ENCODE measurements at regions not wholly inside any gene's neighbourhood (a gene's known extent, or its start where the extent isn't known, plus 50 kb on each side); places are given as distances from the start of the nearest gene placed in this dataset.
"Not testable (repeated sequence)": the region's sequence is repeated elsewhere in the genome, so short reads cannot be mapped to it uniquely, and the experiment has no call there.

GRCh38 chr1:29756901-29757725, 520.8 kb downstream of the PTPRU start:
- Mint-ChIP-seq H3K27me3 (ENCODE audit: insufficient read depth) (peaks cover 11% of the 10 kb centered on the region), H3K27ac (no peak overlapping the region), H3K36me3 (ENCODE audit: low read depth) (no peaks in the 10 kb centered on the region), H3K4me1 (ENCODE audit: low read depth) (no peaks in the 10 kb centered on the region), H3K9me3 (no peaks in the 10 kb centered on the region), H3K4me3 (no peak overlapping the region)
- TF ChIP-seq, protein P1, sequence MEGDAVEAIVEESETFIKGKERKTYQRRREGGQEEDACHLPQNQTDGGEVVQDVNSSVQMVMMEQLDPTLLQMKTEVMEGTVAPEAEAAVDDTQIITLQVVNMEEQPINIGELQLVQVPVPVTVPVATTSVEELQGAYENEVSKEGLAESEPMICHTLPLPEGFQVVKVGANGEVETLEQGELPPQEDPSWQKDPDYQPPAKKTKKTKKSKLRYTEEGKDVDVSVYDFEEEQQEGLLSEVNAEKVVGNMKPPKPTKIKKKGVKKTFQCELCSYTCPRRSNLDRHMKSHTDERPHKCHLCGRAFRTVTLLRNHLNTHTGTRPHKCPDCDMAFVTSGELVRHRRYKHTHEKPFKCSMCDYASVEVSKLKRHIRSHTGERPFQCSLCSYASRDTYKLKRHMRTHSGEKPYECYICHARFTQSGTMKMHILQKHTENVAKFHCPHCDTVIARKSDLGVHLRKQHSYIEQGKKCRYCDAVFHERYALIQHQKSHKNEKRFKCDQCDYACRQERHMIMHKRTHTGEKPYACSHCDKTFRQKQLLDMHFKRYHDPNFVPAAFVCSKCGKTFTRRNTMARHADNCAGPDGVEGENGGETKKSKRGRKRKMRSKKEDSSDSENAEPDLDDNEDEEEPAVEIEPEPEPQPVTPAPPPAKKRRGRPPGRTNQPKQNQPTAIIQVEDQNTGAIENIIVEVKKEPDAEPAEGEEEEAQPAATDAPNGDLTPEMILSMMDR (IDR thresholded peaks at IDR 0.05), result no peak
- no peak for DNase-seq

DNA sequence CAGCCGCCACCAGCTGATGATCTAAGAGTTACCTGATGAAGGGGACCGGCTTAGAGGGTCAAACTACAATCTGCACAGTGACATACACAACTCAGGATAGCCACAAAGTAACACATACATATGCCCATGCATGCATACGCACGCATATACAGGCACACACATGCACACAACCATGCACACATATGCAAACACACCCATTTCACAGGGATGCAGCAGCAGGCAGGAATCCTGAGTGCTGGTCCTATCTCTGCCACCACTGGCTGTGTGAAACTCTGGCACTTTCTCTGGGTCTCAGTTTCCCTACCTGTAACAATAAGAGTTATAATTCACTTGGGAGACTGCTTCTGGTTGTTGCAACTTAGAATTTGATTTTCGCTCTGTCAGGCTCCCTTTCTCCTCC, 520.2 kb downstream of the PTPRU start:
- H3K4me1 Mint-ChIP-seq (ENCODE audit: low read depth), result no peaks in the 10 kb centered on the region
- H3K9me3 Mint-ChIP-seq, result no peaks in the 10 kb centered on the region
- peaks cover 9% of the 10 kb centered on the region for H3K27me3 Mint-ChIP-seq (ENCODE audit: insufficient read depth)
- TF ChIP-seq, protein P1 (IDR thresholded peaks at IDR 0.05), result no peak
- no peak overlapping the region for H3K27ac Mint-ChIP-seq
- no peak for DNase-seq
- H3K36me3 Mint-ChIP-seq (ENCODE audit: low read depth), result no peaks in the 10 kb centered on the region
- no peak overlapping the region for H3K4me3 Mint-ChIP-seq

DNA sequence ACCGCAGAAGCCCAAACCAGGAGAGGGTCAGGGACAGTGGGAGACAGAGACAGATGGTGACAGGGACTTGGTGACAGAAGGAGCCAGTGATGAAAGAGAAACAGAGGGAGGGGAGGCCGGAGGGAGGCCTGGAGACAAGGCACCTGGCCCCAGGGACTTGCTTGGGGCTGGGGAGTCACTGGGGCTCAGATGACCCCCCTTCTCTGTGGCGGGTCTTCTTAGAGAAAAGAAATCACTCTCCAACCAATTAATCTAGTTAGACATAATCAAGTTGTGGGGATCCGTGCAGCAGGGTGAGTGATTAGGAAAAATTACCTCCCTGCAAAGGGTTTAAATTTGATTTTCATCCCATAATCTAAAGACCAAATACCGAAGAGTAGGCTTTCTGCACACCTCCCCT, 519.8 kb downstream of the PTPRU start:
- Mint-ChIP-seq H3K9me3 (no peaks in the 10 kb centered on the region), H3K4me3 (no peak overlapping the region), H3K27ac (no peak overlapping the region), H3K27me3 (ENCODE audit: insufficient read depth) (peaks cover 9% of the 10 kb centered on the region), H3K4me1 (ENCODE audit: low read depth) (no peaks in the 10 kb centered on the region), H3K36me3 (ENCODE audit: low read depth) (no peaks in the 10 kb centered on the region)
- TF ChIP-seq, protein P1 (IDR thresholded peaks at IDR 0.05), result no peak
- DNase-seq, result no peak

DNA sequence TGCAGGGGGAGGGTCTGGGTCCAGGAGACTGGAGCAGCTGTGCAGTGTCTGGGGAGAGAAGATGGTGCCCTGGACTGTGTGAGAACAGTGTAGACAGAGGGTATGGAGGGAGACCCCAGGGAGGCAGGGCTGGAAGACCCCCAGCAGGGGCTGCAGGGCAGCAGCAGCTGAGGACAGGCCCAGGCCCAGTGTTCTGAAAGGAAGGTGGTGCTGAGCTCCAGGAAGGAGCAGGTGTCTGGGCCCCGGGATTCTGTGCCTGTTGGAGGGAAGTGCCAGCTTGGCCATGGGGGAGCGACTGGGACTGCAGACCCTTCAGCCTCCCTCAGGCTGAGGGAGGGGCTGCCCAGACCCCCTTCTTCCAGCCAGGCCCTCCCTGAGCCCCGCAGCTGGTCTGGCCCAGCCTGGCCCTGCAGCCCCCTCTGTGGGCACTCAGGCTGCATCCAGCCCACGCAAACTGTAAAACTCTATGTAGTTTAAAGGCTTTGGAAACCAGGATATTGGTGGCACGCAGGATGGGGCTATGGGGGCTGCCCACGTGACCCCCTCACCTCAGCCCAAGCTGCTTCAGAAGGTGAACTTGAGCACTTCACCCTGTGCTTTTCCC, 519.2 kb downstream of the PTPRU start:
- not testable (repeated sequence) for DNase-seq; H3K36me3 Mint-ChIP-seq (ENCODE audit: low read depth); H3K4me3 Mint-ChIP-seq; H3K9me3 Mint-ChIP-seq; H3K27ac Mint-ChIP-seq; H3K4me1 Mint-ChIP-seq (ENCODE audit: low read depth)
- peaks cover 11% of the 10 kb centered on the region for H3K27me3 Mint-ChIP-seq (ENCODE audit: insufficient read depth)

DNA sequence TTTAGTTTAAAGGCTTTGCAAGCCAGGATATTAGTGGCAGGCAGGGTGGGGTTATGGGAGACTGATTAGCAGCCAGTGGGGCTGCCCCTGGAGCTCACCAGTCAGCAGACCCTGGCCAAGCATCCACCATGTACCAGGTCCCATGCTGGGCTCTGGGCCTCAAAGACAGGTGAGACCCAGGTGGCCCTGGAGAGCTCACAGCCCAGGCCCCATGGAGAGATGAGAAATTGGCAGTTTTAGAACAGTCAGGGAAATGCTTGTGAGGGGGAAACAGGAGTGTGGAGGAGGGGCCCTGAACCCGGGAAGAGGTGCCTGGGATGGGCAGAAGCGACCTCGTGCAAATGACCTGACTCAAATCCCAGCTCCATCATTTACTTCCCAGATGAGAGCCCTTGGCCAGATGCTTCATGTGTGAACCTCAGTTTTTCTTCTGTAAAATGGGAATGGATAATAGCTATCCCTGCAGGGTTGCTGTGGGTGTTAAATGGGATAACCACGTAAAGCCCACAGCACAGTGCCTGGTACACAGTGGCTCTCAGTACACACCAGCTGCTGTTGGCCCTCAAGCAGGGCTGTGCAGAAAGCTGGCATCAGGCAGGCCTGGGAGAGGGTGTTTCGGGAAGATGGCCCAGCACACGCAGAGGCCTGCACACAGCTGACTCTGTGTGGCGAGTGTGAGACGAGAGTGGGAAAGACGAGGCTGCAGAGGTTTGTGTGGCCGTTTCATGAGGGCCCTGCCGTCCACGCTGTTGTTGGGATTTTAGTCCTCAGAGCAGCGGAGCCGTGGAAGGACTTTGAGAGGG, 518.5 kb downstream of the PTPRU start:
- no peaks in the 10 kb centered on the region for H3K36me3 Mint-ChIP-seq (ENCODE audit: low read depth)
- peaks cover 11% of the 10 kb centered on the region for H3K27me3 Mint-ChIP-seq (ENCODE audit: insufficient read depth)
- H3K27ac Mint-ChIP-seq, result no peak overlapping the region
- H3K4me1 Mint-ChIP-seq (ENCODE audit: low read depth), result no peaks in the 10 kb centered on the region
- H3K4me3 Mint-ChIP-seq, result no peak overlapping the region
- TF ChIP-seq, protein P1 (IDR thresholded peaks at IDR 0.05), result no peak
- DNase-seq, result no peak
- no peaks in the 10 kb centered on the region for H3K9me3 Mint-ChIP-seq

Data from HFFc6 (cell line).